ENCODE measurements at regions not wholly inside any gene's neighbourhood (a gene's known extent, or its start where the extent isn't known, plus 50 kb on each side); places are given as distances from the start of the nearest gene placed in this dataset.
A peak's percentile ranks its signal among the peaks of the same experiment; 100 is the strongest.

- H3K9me3 ChIP-seq (ENCODE audit: control insufficient read depth in 2 of 3, insufficient read depth in 1 of 3, low read length in 3 of 3) = no peaks in the 10 kb centered on the region
- H3K4me3 ChIP-seq (ENCODE audit: low read length in 3 of 3) = no peak overlapping the region
- H3K27me3 ChIP-seq (ENCODE audit: control insufficient read depth, insufficient read depth, low read length) = no peaks in the 10 kb centered on the region
- TF ChIP-seq CTCF (IDR thresholded peaks at IDR 0.05; ENCODE audit: borderline replicate concordance, extremely low read depth, insufficient read depth) = no peak
- peaks cover 0 to 10% (median 6%) of the 10 kb centered on the region in 3 donors for H3K4me1 ChIP-seq (ENCODE audit: control insufficient read depth in 2 of 3, insufficient read depth in 2 of 3, low read depth in 1 of 3, low read length in 3 of 3)
- no peak overlapping the region for H3K27ac ChIP-seq (ENCODE audit: low read depth in 2 of 2, low read length in 2 of 2)
- H3K36me3 ChIP-seq (ENCODE audit: control insufficient read depth in 2 of 3, insufficient read depth in 3 of 3, low read length in 3 of 3) = no peaks in the 10 kb centered on the region
- FAIRE-seq (no peak), DNase-seq (peak in 3 of 5 donors; percentile 37 to 80 (median 74))
- no peak overlapping the region for H3K9ac ChIP-seq (ENCODE audit: low read length in 3 of 3)
- intact Hi-C loops (cut with DNase I) = no loop called here
Measured at GRCh38 chr9:96116275-96117064, 185.5 kb downstream of the HSD17B3 start.

- intact Hi-C loops (cut with DNase I) = no loop called here
Measured at GRCh38 chr9:96115836-96116235, 186.1 kb downstream of the HSD17B3 start.

GRCh38 chr9:96113032-96113431 lies 188.9 kb downstream of the HSD17B3 start:
- Histone ChIP-seq H3K36me3 (ENCODE audit: control insufficient read depth in 2 of 3, insufficient read depth in 3 of 3, low read length in 3 of 3) (no peaks in the 10 kb centered on the region), H3K9ac (ENCODE audit: low read length in 3 of 3) (no peak overlapping the region), H3K9me3 (ENCODE audit: control insufficient read depth in 2 of 3, insufficient read depth in 1 of 3, low read length in 3 of 3) (no peaks in the 10 kb centered on the region), H3K27ac (ENCODE audit: low read depth in 2 of 2, low read length in 2 of 2) (no peak overlapping the region), H3K27me3 (ENCODE audit: control insufficient read depth, insufficient read depth, low read length) (no peaks in the 10 kb centered on the region), H3K4me3 (ENCODE audit: low read length in 3 of 3) (no peak overlapping the region), H3K4me1 (ENCODE audit: control insufficient read depth in 2 of 3, insufficient read depth in 2 of 3, low read depth in 1 of 3, low read length in 3 of 3) (peaks cover 0 to 10% (median 6%) of the 10 kb centered on the region in 3 donors)
- FAIRE-seq (no peak), DNase-seq (peak in 1 of 5 donors; percentile 30)
- TF ChIP-seq CTCF (IDR thresholded peaks at IDR 0.05; ENCODE audit: borderline replicate concordance, extremely low read depth, insufficient read depth) = no peak
- intact Hi-C loops (cut with DNase I) = no loop called here

More at GRCh38 chr9:96115836-96116235, 186.1 kb downstream of the HSD17B3 start:
- TF ChIP-seq CTCF (IDR thresholded peaks at IDR 0.05; ENCODE audit: borderline replicate concordance, extremely low read depth, insufficient read depth) = no peak
- no peak overlapping the region for H3K4me3 ChIP-seq (ENCODE audit: low read length in 3 of 3)
- peak in 1 of 5 donors; percentile 22 for DNase-seq
- no peak for FAIRE-seq
- no peaks in the 10 kb centered on the region for H3K27me3 ChIP-seq (ENCODE audit: control insufficient read depth, insufficient read depth, low read length)
- peaks cover 0 to 10% (median 6%) of the 10 kb centered on the region in 3 donors for H3K4me1 ChIP-seq (ENCODE audit: control insufficient read depth in 2 of 3, insufficient read depth in 2 of 3, low read depth in 1 of 3, low read length in 3 of 3)
- H3K9me3 ChIP-seq (ENCODE audit: control insufficient read depth in 2 of 3, insufficient read depth in 1 of 3, low read length in 3 of 3) = no peaks in the 10 kb centered on the region
- no peak overlapping the region for H3K9ac ChIP-seq (ENCODE audit: low read length in 3 of 3)
- H3K27ac ChIP-seq (ENCODE audit: low read depth in 2 of 2, low read length in 2 of 2) = no peak overlapping the region
- no peaks in the 10 kb centered on the region for H3K36me3 ChIP-seq (ENCODE audit: control insufficient read depth in 2 of 3, insufficient read depth in 3 of 3, low read length in 3 of 3)
